Caco-2 (cell line): ENCODE measurements at regions not wholly inside any gene's neighbourhood (a gene's known extent, or its start where the extent isn't known, plus 50 kb on each side); places are given as distances from the start of the nearest gene placed in this dataset.

Experiments used
- BruUV-seq: library from RNA; stranded (reverse); fragments of 400-500 nt; replicated peaks from 2 replicates; lab custom pipeline; 2021; lab: Mats Ljungman, UMichigan
- CTCF ChIA-PET: fragments of 300-600 bp; sonication (Branson Sonifier 250); formaldehyde crosslinking; loops from one replicate; lab custom pipeline; 2022; ENCODE audit warnings: antibody characterized with exemption; lab: Charles Lee
- POLR2A ChIA-PET: fragments of 300-600 bp; sonication (Branson Sonifier 250); formaldehyde crosslinking; loops from one replicate; lab custom pipeline; 2022; ENCODE audit warnings: antibody characterized with exemption; lab: Charles Lee
- DNase-seq, 2 experiments: peaks; one replicate each; pipeline versions ENCODE4 v3.0.0 to v3.0.0-alpha.2; 2020 to 2022
- H3K27me3 ChIP-seq: replicated peaks from 2 replicates; pipeline ENCODE4 v1.6.0; 2011; ENCODE audit warnings: low read length; ENCODE audit not compliant: control insufficient read depth, insufficient read depth
- H3K36me3 ChIP-seq: 2 replicates; pipeline ENCODE4 v1.5.1; 2011; ENCODE audit warnings: low read length; ENCODE audit not compliant: control insufficient read depth, insufficient read depth
- H3K4me1 ChIP-seq: fragments of 250-450 bp; sonication (Bioruptor Pico); 2 replicates; pipeline ENCODE4 v1.5.1; 2020; ENCODE audit warnings: mild to moderate bottlenecking
- H3K4me3 ChIP-seq: 2 replicates; pipeline ENCODE4 v1.5.1; 2011; ENCODE audit warnings: low read depth, mild to moderate bottlenecking, control low read depth, low read length
- H3K9me3 ChIP-seq: fragments of 250-450 bp; sonication (Bioruptor Pico); 2 replicates; pipeline ENCODE4 v1.5.1; 2020; ENCODE audit warnings: mild to moderate bottlenecking, moderate library complexity
- H3K27ac Mint-ChIP-seq: one replicate; pipeline ENCODE4 v1.8.0; 2022; ENCODE audit warnings: mixed read lengths; ENCODE audit not compliant: unreplicated experiment
- H3K27me3 Mint-ChIP-seq: one replicate; pipeline ENCODE4 v1.8.0; 2022; ENCODE audit warnings: mixed read lengths; ENCODE audit not compliant: insufficient read depth, unreplicated experiment
- H3K36me3 Mint-ChIP-seq: one replicate; pipeline ENCODE4 v1.8.0; 2022; ENCODE audit warnings: mild to moderate bottlenecking, mixed read lengths; ENCODE audit not compliant: insufficient read depth, unreplicated experiment
- H3K4me1 Mint-ChIP-seq: one replicate; pipeline ENCODE4 v1.8.0; 2022; ENCODE audit warnings: low read depth, mixed read lengths; ENCODE audit not compliant: unreplicated experiment
- H3K4me3 Mint-ChIP-seq: one replicate; pipeline ENCODE4 v1.8.0; 2022; ENCODE audit warnings: mild to moderate bottlenecking, moderate library complexity, mixed read lengths; ENCODE audit not compliant: unreplicated experiment
- H3K9me3 Mint-ChIP-seq: one replicate; pipeline ENCODE4 v1.8.0; 2022; ENCODE audit warnings: mixed read lengths; ENCODE audit not compliant: unreplicated experiment
- CTCF ChIP-seq, 2 experiments: fragments of 200-600 bp in 1 of 2; IDR thresholded peaks; 1 replicate in 1 of 2; 2 replicates in 1 of 2; pipeline versions ENCODE4 v1.5.1 to v1.8.0; 2011 to 2022; ENCODE audit warnings: antibody characterized with exemption in 1 of 2, control low read depth in 1 of 2, inconsistent platforms in 1 of 2, low read depth in 1 of 2, low read length in 1 of 2, mild to moderate bottlenecking in 1 of 2, moderate library complexity in 1 of 2; ENCODE audit not compliant: insufficient read depth in 1 of 2, severe bottlenecking in 1 of 2, unreplicated experiment in 1 of 2
- intact Hi-C: fragments of 100-400 bp; cut with micrococcal nuclease; formaldehyde crosslinking; loops from one replicate; pipeline ENCODE4 v1.10.0; 2022; ENCODE audit not compliant: unreplicated experiment

GRCh38 chr3:3686907-3687648 lies 112.2 kb upstream of the LRRN1 start:
- no peak for DNase-seq
- Mint-ChIP-seq H3K9me3 (no peaks in the 10 kb centered on the region), H3K27ac (no peak overlapping the region), H3K4me3 (no peak overlapping the region), H3K4me1 (no peaks in the 10 kb centered on the region), H3K36me3 (no peaks in the 10 kb centered on the region), H3K27me3 (no peaks in the 10 kb centered on the region)
- Histone ChIP-seq H3K4me3 (no peak overlapping the region), H3K36me3 (no peaks in the 10 kb centered on the region), H3K9me3 (no peaks in the 10 kb centered on the region), H3K27me3 (no peaks in the 10 kb centered on the region), H3K4me1 (no peaks in the 10 kb centered on the region)
- ChIA-PET POLR2A (no interaction called here), CTCF (no interaction called here)
- no peak for TF ChIP-seq CTCF (IDR thresholded peaks at IDR 0.05; ENCODE audit: insufficient read depth in 1 of 2, low read depth in 1 of 2, low read length in 1 of 2, severe bottlenecking in 1 of 2, unreplicated experiment in 1 of 2)
- BruUV-seq: no TSS peak
- intact Hi-C loops: no loop called here

GRCh38 chr3:3685721-3686120 lies 113.5 kb upstream of the LRRN1 start:
- Histone ChIP-seq H3K4me1 (no peaks in the 10 kb centered on the region), H3K36me3 (no peaks in the 10 kb centered on the region), H3K27me3 (no peaks in the 10 kb centered on the region), H3K4me3 (no peak overlapping the region), H3K9me3 (no peaks in the 10 kb centered on the region)
- H3K36me3 Mint-ChIP-seq: no peaks in the 10 kb centered on the region
- DNase-seq: no peak
- no peak overlapping the region for H3K4me3 Mint-ChIP-seq
- no peaks in the 10 kb centered on the region for H3K27me3 Mint-ChIP-seq
- ChIA-PET POLR2A (no interaction called here), CTCF (no interaction called here)
- H3K9me3 Mint-ChIP-seq: no peaks in the 10 kb centered on the region
- H3K4me1 Mint-ChIP-seq: no peaks in the 10 kb centered on the region
- BruUV-seq: no TSS peak
- TF ChIP-seq CTCF (IDR thresholded peaks at IDR 0.05; ENCODE audit: insufficient read depth in 1 of 2, low read depth in 1 of 2, low read length in 1 of 2, severe bottlenecking in 1 of 2, unreplicated experiment in 1 of 2): no peak
- H3K27ac Mint-ChIP-seq: no peak overlapping the region
- intact Hi-C loops: no loop called here

GRCh38 chr3:3683261-3683660 lies 116.0 kb upstream of the LRRN1 start:
- H3K4me3 Mint-ChIP-seq: no peak overlapping the region
- POLR2A ChIA-PET: no interaction called here
- Histone ChIP-seq H3K27me3 (no peaks in the 10 kb centered on the region), H3K36me3 (no peaks in the 10 kb centered on the region), H3K4me3 (no peak overlapping the region), H3K9me3 (no peaks in the 10 kb centered on the region), H3K4me1 (no peaks in the 10 kb centered on the region)
- no peak for DNase-seq
- no peaks in the 10 kb centered on the region for H3K27me3 Mint-ChIP-seq
- TF ChIP-seq CTCF (IDR thresholded peaks at IDR 0.05; ENCODE audit: insufficient read depth in 1 of 2, low read depth in 1 of 2, low read length in 1 of 2, severe bottlenecking in 1 of 2, unreplicated experiment in 1 of 2): no peak
- no peaks in the 10 kb centered on the region for H3K9me3 Mint-ChIP-seq
- CTCF ChIA-PET: no interaction called here
- no peaks in the 10 kb centered on the region for H3K4me1 Mint-ChIP-seq
- no TSS peak for BruUV-seq
- intact Hi-C loops: no loop called here
- no peaks in the 10 kb centered on the region for H3K36me3 Mint-ChIP-seq
- no peak overlapping the region for H3K27ac Mint-ChIP-seq
